H1 (cell line): ENCODE measurements at regions not wholly inside any gene's neighbourhood (a gene's known extent, or its start where the extent isn't known, plus 50 kb on each side); places are given as distances from the start of the nearest gene placed in this dataset.
A peak's percentile ranks its signal among the peaks of the same experiment; 100 is the strongest.

ENCODE experiments used
- CHD7 ChIP-seq: fragments of 300-600 bp; sonication (generic); IDR thresholded peaks from 2 replicates; pipeline ENCODE4 v1.7.1; 2012; ENCODE audit warnings: low read length, moderate library complexity, mild to moderate bottlenecking, inconsistent platforms; ENCODE audit not compliant: insufficient replicate concordance
- CREB1 ChIP-seq: IDR thresholded peaks from 2 replicates; pipeline ENCODE4 v1.6.1; 2012; ENCODE audit warnings: inconsistent platforms
- CTCF ChIP-seq, 3 experiments: IDR thresholded peaks; 1 replicate in 2 of 3; 2 replicates in 1 of 3; pipeline versions ENCODE4 v1.5.1 to v1.6.1; 2011; ENCODE audit warnings: low read length in 3 of 3, mild to moderate bottlenecking in 3 of 3, inconsistent platforms in 2 of 3, low read depth in 1 of 3, moderate library complexity in 1 of 3; ENCODE audit not compliant: insufficient read depth in 1 of 3; ENCODE audit errors: control extremely low read depth in 1 of 3
- E2F6 ChIP-seq: IDR thresholded peaks from 2 replicates; pipeline ENCODE4 v1.6.1; 2012; ENCODE audit warnings: inconsistent platforms
- HDAC6 ChIP-seq: IDR thresholded peaks from one replicate; pipeline ENCODE4 v1.7.1; 2012; ENCODE audit warnings: low read depth, mild to moderate bottlenecking, inconsistent platforms, low read length, moderate library complexity
- NANOG ChIP-seq: IDR thresholded peaks from 2 replicates; pipeline ENCODE4 v1.6.1; 2011; ENCODE audit warnings: low read length, low read depth, mild to moderate bottlenecking, inconsistent platforms; ENCODE audit not compliant: insufficient read depth, poor library complexity, severe bottlenecking
- POLR2A ChIP-seq, 2 experiments: IDR thresholded peaks; 1 replicate in 1 of 2; 2 replicates in 1 of 2; pipeline ENCODE4 v1.6.1; 2011; ENCODE audit warnings: low read depth in 2 of 2, low read length in 2 of 2, mild to moderate bottlenecking in 2 of 2; ENCODE audit errors: control extremely low read depth in 1 of 2
- SIRT6 ChIP-seq: IDR thresholded peaks from one replicate; pipeline ENCODE4 v1.7.1; 2012; ENCODE audit warnings: low read length, inconsistent platforms
- SIX5 ChIP-seq: IDR thresholded peaks from 2 replicates; pipeline ENCODE4 v1.6.1; 2011; ENCODE audit warnings: mild to moderate bottlenecking, low read depth, low read length
- SP1 ChIP-seq: IDR thresholded peaks from 2 replicates; pipeline ENCODE4 v1.6.1; 2011; ENCODE audit warnings: low read depth, low read length
- TAF1 ChIP-seq: IDR thresholded peaks from 2 replicates; pipeline ENCODE4 v1.6.1; 2011; ENCODE audit warnings: mild to moderate bottlenecking, low read depth, low read length
- TCF12 ChIP-seq: IDR thresholded peaks from 2 replicates; pipeline ENCODE4 v1.6.1; 2011; ENCODE audit warnings: low read depth, mild to moderate bottlenecking, low read length
- TEAD4 ChIP-seq: IDR thresholded peaks from 2 replicates; pipeline ENCODE4 v1.6.1; 2012; ENCODE audit warnings: low read depth, low read length, inconsistent platforms, mixed read lengths
- YY1 ChIP-seq: IDR thresholded peaks from 2 replicates; pipeline ENCODE4 v1.6.1; 2011; ENCODE audit warnings: low read depth, mild to moderate bottlenecking, low read length

- no peak for TF ChIP-seq HDAC6
- peak in 1 of 3 experiments; percentile 44; a peak in 2 of 4 replicates for TF ChIP-seq CTCF (IDR thresholded peaks at IDR 0.05; ENCODE audit: control extremely low read depth in 1 of 3, insufficient read depth in 1 of 3, low read depth in 1 of 3, low read length in 3 of 3)
- TF ChIP-seq NANOG: no peak
- TF ChIP-seq SIRT6: no peak
- 0 out of 2 replicates have a peak, but pooled peaks have one; percentile 44 for TF ChIP-seq TAF1
- TF ChIP-seq TEAD4: no peak
- no peak for TF ChIP-seq E2F6
- no peak for TF ChIP-seq YY1
- TF ChIP-seq CHD7: no peak
- no peak for TF ChIP-seq SP1
- TF ChIP-seq SIX5: no peak
- TF ChIP-seq POLR2A (IDR thresholded peaks at IDR 0.05; ENCODE audit: control extremely low read depth in 1 of 2, low read depth in 2 of 2, low read length in 2 of 2): no peak
- no peak for TF ChIP-seq TCF12
- TF ChIP-seq CREB1: no peak
Observed at GRCh38 chr4:23333946-23334878, 555.6 kb downstream of the PPARGC1A start.
